AG04449 (cell line): ENCODE measurements at regions not wholly inside any gene's neighbourhood (a gene's known extent, or its start where the extent isn't known, plus 50 kb on each side); places are given as distances from the start of the nearest gene placed in this dataset.

Experiments
- CTCF ChIA-PET: fragments of 350-600 bp; formaldehyde crosslinking; extraction: SDS; loops from one replicate; lab custom pipeline; 2021; ENCODE audit warnings: antibody characterized with exemption; lab: Yijun Ruan, JAX
- POLR2A ChIA-PET: fragments of 400-600, 350-600 bp; formaldehyde crosslinking; extraction: SDS; loops from one replicate; lab custom pipeline; 2020; ENCODE audit warnings: antibody characterized with exemption, inconsistent platforms; lab: Yijun Ruan, JAX
- DNase-seq: peaks from one replicate; pipeline ENCODE4 v3.0.0-alpha.2; 2010; ENCODE audit warnings: low read depth, low spot score
- H3K4me3 ChIP-seq: 2 replicates; pipeline ENCODE4 v1.5.1; 2011; ENCODE audit warnings: low read depth, mild to moderate bottlenecking, control low read depth, low read length
- CTCF ChIP-seq: IDR thresholded peaks from one replicate; pipeline ENCODE4 v1.5.1; 2011; ENCODE audit warnings: mild to moderate bottlenecking, moderate library complexity, low read length, control low read depth, inconsistent platforms; ENCODE audit not compliant: insufficient read depth; ENCODE audit errors: missing control alignments

GRCh38 chr13:85469320-85469719, 329.9 kb downstream of the SLITRK6 start:
- no peak for DNase-seq
- no peak for TF ChIP-seq CTCF
- CTCF ChIA-PET, result no interaction called here
- POLR2A ChIA-PET, result no interaction called here
- H3K4me3 ChIP-seq, result no peak overlapping the region

- ChIA-PET POLR2A (no interaction called here), CTCF (no interaction called here)
- H3K4me3 ChIP-seq, result no peak overlapping the region
- no peak for DNase-seq
- no peak for TF ChIP-seq CTCF
These were observed 336.3 kb downstream of the SLITRK6 start for GRCh38 chr13:85462792-85463425.

- CTCF ChIA-PET, result no interaction called here
- DNase-seq, result no peak
- no peak overlapping the region for H3K4me3 ChIP-seq
- POLR2A ChIA-PET, result no interaction called here
- no peak for TF ChIP-seq CTCF
These were observed 337.6 kb downstream of the SLITRK6 start for GRCh38 chr13:85461621-85462020.

GRCh38 chr13:85445534-85445933, 353.7 kb downstream of the SLITRK6 start:
- CTCF ChIA-PET, result no interaction called here
- DNase-seq, result no peak
- TF ChIP-seq CTCF, result no peak
- POLR2A ChIA-PET, result no interaction called here
- no peak overlapping the region for H3K4me3 ChIP-seq

GRCh38 chr13:85441975-85442374, 357.2 kb downstream of the SLITRK6 start:
- CTCF ChIA-PET, result no interaction called here
- DNase-seq, result no peak
- POLR2A ChIA-PET, result no interaction called here
- H3K4me3 ChIP-seq, result no peak overlapping the region
- TF ChIP-seq CTCF, result no peak

GRCh38 chr13:85441364-85441763, 357.9 kb downstream of the SLITRK6 start:
- no peak for TF ChIP-seq CTCF
- ChIA-PET POLR2A (no interaction called here), CTCF (no interaction called here)
- no peak for DNase-seq
- H3K4me3 ChIP-seq, result no peak overlapping the region
